PC-3 (cell line): ENCODE measurements at regions not wholly inside any gene's neighbourhood (a gene's known extent, or its start where the extent isn't known, plus 50 kb on each side); places are given as distances from the start of the nearest gene placed in this dataset.

Experiments used
- ATAC-seq: fragments of 200-7000 bp; cut with Tn5 transposase; 2 replicates; pipeline ENCODE4 v1.9.1; 2020; ENCODE audit warnings: mild to moderate bottlenecking, moderate library complexity
- BruUV-seq: library from RNA; stranded (reverse); fragments of 400-500 nt; replicated peaks from 2 replicates; lab custom pipeline; 2021; lab: Mats Ljungman, UMichigan
- CTCF ChIA-PET: fragments of 300-600 bp; sonication (Branson Sonifier 250); formaldehyde crosslinking; loops from one replicate; lab custom pipeline; 2022; ENCODE audit warnings: antibody characterized with exemption; lab: Charles Lee
- POLR2A ChIA-PET: fragments of 300-600 bp; sonication (Branson Sonifier 250); formaldehyde crosslinking; loops from one replicate; lab custom pipeline; 2022; ENCODE audit warnings: antibody characterized with exemption; ENCODE audit not compliant: unreplicated experiment; lab: Charles Lee
- DNase-seq: peaks from one replicate; pipeline ENCODE4 v3.0.0-alpha.2; 2015
- H2AFZ ChIP-seq: fragments of 300-600 bp; sonication (generic); 2 replicates; pipeline ENCODE4 v1.6.0; 2016; ENCODE audit warnings: antibody characterized with exemption, low read length
- H3F3A ChIP-seq: fragments of 300-600 bp; sonication (generic); one replicate; pipeline ENCODE4 v1.6.0; 2017; ENCODE audit warnings: antibody characterized with exemption, low read length, control low read depth, mild to moderate bottlenecking; ENCODE audit not compliant: unreplicated experiment
- H3K27ac ChIP-seq: fragments of 300-600 bp; sonication (generic); 2 replicates; pipeline ENCODE4 v1.5.1; 2016; ENCODE audit warnings: mild to moderate bottlenecking, low read length
- H3K27me3 ChIP-seq: fragments of 300-600 bp; sonication (generic); 2 replicates; pipeline ENCODE4 v1.6.1; 2016; ENCODE audit warnings: low read length, mixed read lengths
- H3K36me3 ChIP-seq: fragments of 300-600 bp; sonication (generic); 2 replicates; pipeline ENCODE4 v1.6.1; 2016; ENCODE audit warnings: low read depth, mixed run types, low read length, mixed read lengths
- H3K4me1 ChIP-seq: fragments of 300-600 bp; sonication (generic); 2 replicates; pipeline ENCODE4 v1.5.1; 2016; ENCODE audit warnings: low read length; ENCODE audit not compliant: insufficient read depth
- H3K4me2 ChIP-seq: fragments of 300-600 bp; sonication (generic); 2 replicates; pipeline ENCODE4 v1.6.0; 2016; ENCODE audit warnings: low read length
- H3K4me3 ChIP-seq: fragments of 300-600 bp; sonication (generic); 2 replicates; pipeline ENCODE4 v1.5.1; 2016; ENCODE audit warnings: mild to moderate bottlenecking, low read length, mixed read lengths
- H3K79me2 ChIP-seq: fragments of 300-600 bp; sonication (generic); 2 replicates; pipeline ENCODE4 v1.6.1; 2017; ENCODE audit warnings: low read length, mixed read lengths
- H3K9ac ChIP-seq: fragments of 300-600 bp; sonication (generic); 2 replicates; pipeline ENCODE4 v1.6.0; 2016; ENCODE audit warnings: mild to moderate bottlenecking, low read length
- H3K9me2 ChIP-seq: fragments of 300-600 bp; sonication (generic); replicated peaks from 2 replicates; pipeline ENCODE4 v1.6.1; 2016; ENCODE audit warnings: mixed run types, low read length, mixed read lengths
- H3K9me3 ChIP-seq: fragments of 300-600 bp; sonication (generic); 2 replicates; pipeline ENCODE4 v1.6.1; 2016; ENCODE audit warnings: low read length, mixed read lengths
- H4K20me1 ChIP-seq: fragments of 300-600 bp; sonication (generic); 2 replicates; pipeline ENCODE4 v1.6.1; 2016; ENCODE audit warnings: low read length, mixed read lengths
- EZH2 ChIP-seq: fragments of 300-600 bp; sonication (generic); IDR thresholded peaks from one replicate; pipeline ENCODE4 v1.6.1; 2017; ENCODE audit warnings: antibody characterized with exemption, mild to moderate bottlenecking, low read length; ENCODE audit not compliant: unreplicated experiment
- EZH2phosphoT487 ChIP-seq: fragments of 300-600 bp; sonication (generic); IDR thresholded peaks from 2 replicates; pipeline ENCODE4 v1.6.1; 2018; ENCODE audit warnings: mild to moderate bottlenecking, antibody characterized with exemption, low read length, borderline replicate concordance
- intact Hi-C: fragments of 100-400 bp; cut with micrococcal nuclease; formaldehyde crosslinking; loops from 2 replicates; pipeline ENCODE4 v1.9.0; 2023
- TF ChIP-seq, protein P1 (sequence below): fragments of 300-600 bp; sonication (generic); conservative IDR thresholded peaks from 2 replicates; pipeline ENCODE4 v1.5.1; 2017; ENCODE audit warnings: antibody characterized with exemption, low read depth, mild to moderate bottlenecking, low read length

- Histone ChIP-seq H3K36me3 (no peaks in the 10 kb centered on the region), H3F3A (no peaks in the 10 kb centered on the region), H3K27me3 (no peaks in the 10 kb centered on the region), H2AFZ (no peak overlapping the region), H3K4me1 (no peaks in the 10 kb centered on the region), H3K27ac (no peak overlapping the region), H3K4me3 (no peak overlapping the region), H4K20me1 (no peaks in the 10 kb centered on the region), H3K9ac (no peak overlapping the region), H3K4me2 (no peak overlapping the region), H3K79me2 (no peaks in the 10 kb centered on the region), H3K9me3 (no peaks in the 10 kb centered on the region), H3K9me2 (no peaks in the 10 kb centered on the region)
- no peak for DNase-seq
- POLR2A ChIA-PET = no interaction called here
- intact Hi-C loops = no loop called here
- CTCF ChIA-PET = no interaction called here
- no peak for TF ChIP-seq EZH2phosphoT487
- ATAC-seq = no peak
- no TSS peak for BruUV-seq
Measured at GRCh38 chr2:7878786-7879482, 802.9 kb upstream of the ID2 start.

- ChIA-PET CTCF (no interaction called here), POLR2A (no interaction called here)
- H3K9me3 ChIP-seq = no peaks in the 10 kb centered on the region
- no peaks in the 10 kb centered on the region for H3F3A ChIP-seq
- no peak overlapping the region for H2AFZ ChIP-seq
- H3K27ac ChIP-seq = no peak overlapping the region
- H3K4me3 ChIP-seq = no peak overlapping the region
- H3K79me2 ChIP-seq = no peaks in the 10 kb centered on the region
- no peak overlapping the region for H3K9ac ChIP-seq
- TF ChIP-seq, protein P1, sequence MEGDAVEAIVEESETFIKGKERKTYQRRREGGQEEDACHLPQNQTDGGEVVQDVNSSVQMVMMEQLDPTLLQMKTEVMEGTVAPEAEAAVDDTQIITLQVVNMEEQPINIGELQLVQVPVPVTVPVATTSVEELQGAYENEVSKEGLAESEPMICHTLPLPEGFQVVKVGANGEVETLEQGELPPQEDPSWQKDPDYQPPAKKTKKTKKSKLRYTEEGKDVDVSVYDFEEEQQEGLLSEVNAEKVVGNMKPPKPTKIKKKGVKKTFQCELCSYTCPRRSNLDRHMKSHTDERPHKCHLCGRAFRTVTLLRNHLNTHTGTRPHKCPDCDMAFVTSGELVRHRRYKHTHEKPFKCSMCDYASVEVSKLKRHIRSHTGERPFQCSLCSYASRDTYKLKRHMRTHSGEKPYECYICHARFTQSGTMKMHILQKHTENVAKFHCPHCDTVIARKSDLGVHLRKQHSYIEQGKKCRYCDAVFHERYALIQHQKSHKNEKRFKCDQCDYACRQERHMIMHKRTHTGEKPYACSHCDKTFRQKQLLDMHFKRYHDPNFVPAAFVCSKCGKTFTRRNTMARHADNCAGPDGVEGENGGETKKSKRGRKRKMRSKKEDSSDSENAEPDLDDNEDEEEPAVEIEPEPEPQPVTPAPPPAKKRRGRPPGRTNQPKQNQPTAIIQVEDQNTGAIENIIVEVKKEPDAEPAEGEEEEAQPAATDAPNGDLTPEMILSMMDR = no peak
- TF ChIP-seq EZH2 (no peak), EZH2phosphoT487 (no peak)
- no peaks in the 10 kb centered on the region for H3K9me2 ChIP-seq
- DNase-seq (no peak), ATAC-seq (no peak)
- H4K20me1 ChIP-seq = no peaks in the 10 kb centered on the region
- BruUV-seq = no TSS peak
- intact Hi-C loops = no loop called here
- no peaks in the 10 kb centered on the region for H3K36me3 ChIP-seq
- no peaks in the 10 kb centered on the region for H3K4me1 ChIP-seq
- H3K27me3 ChIP-seq = no peaks in the 10 kb centered on the region
- H3K4me2 ChIP-seq = no peak overlapping the region
Measured at GRCh38 chr2:7879483-7879835, 802.4 kb upstream of the ID2 start.

GRCh38 chr2:7880126-7880525 is 801.7 kb upstream of the ID2 start:
- Histone ChIP-seq H3K4me2 (no peak overlapping the region), H3K36me3 (no peaks in the 10 kb centered on the region), H2AFZ (no peak overlapping the region), H3K27me3 (no peaks in the 10 kb centered on the region), H3K4me3 (no peak overlapping the region), H3K4me1 (no peaks in the 10 kb centered on the region), H4K20me1 (no peaks in the 10 kb centered on the region), H3K9me3 (no peaks in the 10 kb centered on the region), H3K9me2 (no peaks in the 10 kb centered on the region), H3K27ac (no peak overlapping the region), H3K9ac (no peak overlapping the region), H3F3A (no peaks in the 10 kb centered on the region), H3K79me2 (no peaks in the 10 kb centered on the region)
- BruUV-seq = no TSS peak
- CTCF ChIA-PET = interaction anchor here (0.6 kb wide), 1 partner anchor 20 kb away, joined by 3 read pairs; no protein-coding TSS in a partner anchor
- DNase-seq = no peak
- ATAC-seq = no peak
- intact Hi-C loops = no loop called here
- POLR2A ChIA-PET = no interaction called here
- TF ChIP-seq EZH2 = no peak

DNA sequence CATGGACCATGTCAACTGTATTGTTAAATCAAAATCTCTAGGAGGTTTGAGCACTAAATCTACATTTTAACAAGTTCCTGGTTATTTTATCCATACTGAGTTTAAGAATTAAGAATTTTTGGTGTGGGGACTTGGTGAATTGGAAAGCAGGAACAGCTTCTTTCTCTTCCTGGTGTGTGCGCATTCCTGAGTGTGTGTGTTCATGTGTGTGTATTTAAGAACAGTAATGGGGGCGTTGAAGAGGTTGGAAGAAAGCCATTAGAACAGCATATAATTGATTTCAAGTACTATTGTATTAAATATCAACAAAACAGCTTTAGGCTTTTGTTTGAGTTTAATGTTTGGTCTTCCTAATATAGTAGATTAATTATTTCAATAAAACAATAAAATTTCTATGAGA is 801.3 kb upstream of the ID2 start:
- Histone ChIP-seq H3K79me2 (no peaks in the 10 kb centered on the region), H3F3A (no peaks in the 10 kb centered on the region), H3K9me3 (no peaks in the 10 kb centered on the region), H3K4me1 (no peaks in the 10 kb centered on the region), H4K20me1 (no peaks in the 10 kb centered on the region), H3K36me3 (no peaks in the 10 kb centered on the region), H3K9me2 (no peaks in the 10 kb centered on the region), H3K4me2 (no peak overlapping the region), H2AFZ (no peak overlapping the region), H3K4me3 (no peak overlapping the region), H3K27ac (no peak overlapping the region), H3K9ac (no peak overlapping the region), H3K27me3 (no peaks in the 10 kb centered on the region)
- DNase-seq = no peak
- no peak for TF ChIP-seq EZH2
- TF ChIP-seq, protein P1 = no peak
- TF ChIP-seq EZH2phosphoT487 = no peak
- no TSS peak for BruUV-seq
- no peak for ATAC-seq
- ChIA-PET CTCF (interaction anchor here (0.6 kb wide), 1 partner anchor 20 kb away, joined by 3 read pairs; no protein-coding TSS in a partner anchor), POLR2A (no interaction called here)
- intact Hi-C loops = no loop called here
